DND-41 (cell line): ENCODE measurements at regions not wholly inside any gene's neighbourhood (a gene's known extent, or its start where the extent isn't known, plus 50 kb on each side); places are given as distances from the start of the nearest gene placed in this dataset.
A peak's percentile ranks its signal among the peaks of the same experiment; 100 is the strongest.

Experiments used
- ATAC-seq: fragments of 200-7000 bp; cut with Tn5 transposase; 3 replicates; pipeline ENCODE4 v1.9.1; 2021; ENCODE audit warnings: low read depth; ENCODE audit not compliant: insufficient read depth
- DNase-seq: peaks from one replicate; pipeline ENCODE4 v3.0.0-alpha.2; 2020
- H2AFZ ChIP-seq: 2 replicates; pipeline ENCODE4 v1.6.0; 2012; ENCODE audit warnings: low read depth, low read length
- H3K27ac ChIP-seq: 2 replicates; pipeline ENCODE4 v1.5.1; 2012; ENCODE audit warnings: low read length, inconsistent platforms
- H3K27me3 ChIP-seq: fragments of 200-600 bp; sonication (generic); 2 replicates; pipeline ENCODE4 v1.6.0; 2012; ENCODE audit warnings: low read length, mild to moderate bottlenecking, inconsistent platforms; ENCODE audit not compliant: insufficient read depth, poor library complexity
- H3K36me3 ChIP-seq: 2 replicates; pipeline ENCODE4 v1.5.1; 2012; ENCODE audit warnings: low read length, inconsistent platforms; ENCODE audit not compliant: insufficient read depth
- H3K4me1 ChIP-seq: 2 replicates; pipeline ENCODE4 v1.5.1; 2012; ENCODE audit warnings: mild to moderate bottlenecking, low read length; ENCODE audit not compliant: insufficient read depth
- H3K4me2 ChIP-seq: 2 replicates; pipeline ENCODE4 v1.6.0; 2012; ENCODE audit warnings: mild to moderate bottlenecking, moderate library complexity, low read length, inconsistent platforms; ENCODE audit not compliant: insufficient read depth
- H3K4me3 ChIP-seq, 2 experiments: fragments of 200-600 bp in 1 of 2; shearing (Covaris generic) in 1 of 2; 2 replicates each; pipeline ENCODE4 v1.5.1; 2012 to 2016; ENCODE audit warnings: inconsistent platforms in 2 of 2, low read length in 2 of 2, mild to moderate bottlenecking in 2 of 2, low read depth in 1 of 2, moderate library complexity in 1 of 2
- H3K79me2 ChIP-seq: 2 replicates; pipeline ENCODE4 v1.6.0; 2012; ENCODE audit warnings: low read length, inconsistent platforms; ENCODE audit not compliant: insufficient read depth
- H3K9ac ChIP-seq: 2 replicates; pipeline ENCODE4 v1.6.0; 2012; ENCODE audit warnings: low read depth, mild to moderate bottlenecking, inconsistent platforms, low read length, moderate library complexity
- H3K9me3 ChIP-seq: 2 replicates; pipeline ENCODE4 v1.5.1; 2012; ENCODE audit warnings: low read length, moderate library complexity, mild to moderate bottlenecking, inconsistent platforms; ENCODE audit not compliant: insufficient read depth, severe bottlenecking
- H4K20me1 ChIP-seq: 2 replicates; pipeline ENCODE4 v1.6.0; 2012; ENCODE audit warnings: low read length; ENCODE audit not compliant: insufficient read depth
- EZH2 ChIP-seq: IDR thresholded peaks from 3 replicates; pipeline ENCODE4 v1.6.1; 2012; ENCODE audit warnings: borderline replicate concordance, low read depth, mild to moderate bottlenecking, moderate library complexity, low read length, inconsistent platforms; ENCODE audit not compliant: severe bottlenecking
- TF ChIP-seq, protein P1 (sequence below): IDR thresholded peaks from 2 replicates; pipeline ENCODE4 v1.5.1; 2012; ENCODE audit warnings: borderline replicate concordance, low read length, moderate library complexity, mild to moderate bottlenecking; ENCODE audit not compliant: poor library complexity, severe bottlenecking; ENCODE audit errors: extremely low read depth

DNA sequence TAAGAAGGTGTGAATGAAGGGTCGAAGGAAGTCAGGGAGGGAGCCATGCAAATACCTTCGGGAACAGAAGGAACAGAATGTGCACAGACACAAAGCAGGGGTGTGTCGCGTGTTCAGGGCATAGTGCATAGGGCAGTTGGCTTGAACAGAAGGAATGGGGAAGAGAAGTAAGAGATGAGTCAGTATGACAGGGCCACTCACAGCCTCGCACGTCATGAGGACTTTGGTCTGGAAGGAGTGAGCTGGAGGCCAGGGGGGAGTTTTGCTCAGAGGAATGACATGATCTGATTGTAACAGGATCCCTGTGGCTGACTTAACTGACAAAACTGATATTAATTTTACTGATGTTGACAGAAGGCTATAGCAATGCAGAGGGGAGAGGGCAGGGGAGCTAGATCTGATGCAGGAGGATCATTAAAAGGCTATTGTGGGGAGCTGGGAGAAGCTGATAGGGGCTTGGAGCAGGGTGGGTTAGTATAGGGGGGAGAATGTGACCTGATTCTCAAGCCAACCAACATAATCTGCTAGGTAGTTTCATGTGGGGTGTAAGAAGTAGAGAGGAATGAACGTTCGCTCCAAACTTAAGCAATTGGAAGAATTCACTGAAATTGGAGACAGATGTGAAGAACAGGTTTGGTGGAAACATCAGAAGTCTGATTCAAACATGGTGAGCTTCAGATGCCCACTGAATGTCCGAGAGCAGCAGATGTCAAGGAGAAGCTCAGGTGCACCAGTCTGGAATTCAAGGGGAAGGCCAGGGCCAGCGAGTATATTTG, 60.4 kb upstream of the COPS8 start:
- no peaks in the 10 kb centered on the region for H3K27me3 ChIP-seq
- no peaks in the 10 kb centered on the region; the same call in 1 of the 2 replicates for H4K20me1 ChIP-seq
- no peaks in the 10 kb centered on the region for H3K9me3 ChIP-seq
- no peak overlapping the region for H3K9ac ChIP-seq
- no peak for DNase-seq
- H3K36me3 ChIP-seq: no peaks in the 10 kb centered on the region
- no peak overlapping the region for H2AFZ ChIP-seq
- H3K4me2 ChIP-seq: no peak overlapping the region
- no peak overlapping the region for H3K4me3 ChIP-seq
- H3K27ac ChIP-seq: no peak overlapping the region
- H3K79me2 ChIP-seq: no peaks in the 10 kb centered on the region
- no peak for ATAC-seq
- TF ChIP-seq EZH2: no peak
- TF ChIP-seq, protein P1, sequence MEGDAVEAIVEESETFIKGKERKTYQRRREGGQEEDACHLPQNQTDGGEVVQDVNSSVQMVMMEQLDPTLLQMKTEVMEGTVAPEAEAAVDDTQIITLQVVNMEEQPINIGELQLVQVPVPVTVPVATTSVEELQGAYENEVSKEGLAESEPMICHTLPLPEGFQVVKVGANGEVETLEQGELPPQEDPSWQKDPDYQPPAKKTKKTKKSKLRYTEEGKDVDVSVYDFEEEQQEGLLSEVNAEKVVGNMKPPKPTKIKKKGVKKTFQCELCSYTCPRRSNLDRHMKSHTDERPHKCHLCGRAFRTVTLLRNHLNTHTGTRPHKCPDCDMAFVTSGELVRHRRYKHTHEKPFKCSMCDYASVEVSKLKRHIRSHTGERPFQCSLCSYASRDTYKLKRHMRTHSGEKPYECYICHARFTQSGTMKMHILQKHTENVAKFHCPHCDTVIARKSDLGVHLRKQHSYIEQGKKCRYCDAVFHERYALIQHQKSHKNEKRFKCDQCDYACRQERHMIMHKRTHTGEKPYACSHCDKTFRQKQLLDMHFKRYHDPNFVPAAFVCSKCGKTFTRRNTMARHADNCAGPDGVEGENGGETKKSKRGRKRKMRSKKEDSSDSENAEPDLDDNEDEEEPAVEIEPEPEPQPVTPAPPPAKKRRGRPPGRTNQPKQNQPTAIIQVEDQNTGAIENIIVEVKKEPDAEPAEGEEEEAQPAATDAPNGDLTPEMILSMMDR: no peak
- H3K4me1 ChIP-seq: no peaks in the 10 kb centered on the region

DNA sequence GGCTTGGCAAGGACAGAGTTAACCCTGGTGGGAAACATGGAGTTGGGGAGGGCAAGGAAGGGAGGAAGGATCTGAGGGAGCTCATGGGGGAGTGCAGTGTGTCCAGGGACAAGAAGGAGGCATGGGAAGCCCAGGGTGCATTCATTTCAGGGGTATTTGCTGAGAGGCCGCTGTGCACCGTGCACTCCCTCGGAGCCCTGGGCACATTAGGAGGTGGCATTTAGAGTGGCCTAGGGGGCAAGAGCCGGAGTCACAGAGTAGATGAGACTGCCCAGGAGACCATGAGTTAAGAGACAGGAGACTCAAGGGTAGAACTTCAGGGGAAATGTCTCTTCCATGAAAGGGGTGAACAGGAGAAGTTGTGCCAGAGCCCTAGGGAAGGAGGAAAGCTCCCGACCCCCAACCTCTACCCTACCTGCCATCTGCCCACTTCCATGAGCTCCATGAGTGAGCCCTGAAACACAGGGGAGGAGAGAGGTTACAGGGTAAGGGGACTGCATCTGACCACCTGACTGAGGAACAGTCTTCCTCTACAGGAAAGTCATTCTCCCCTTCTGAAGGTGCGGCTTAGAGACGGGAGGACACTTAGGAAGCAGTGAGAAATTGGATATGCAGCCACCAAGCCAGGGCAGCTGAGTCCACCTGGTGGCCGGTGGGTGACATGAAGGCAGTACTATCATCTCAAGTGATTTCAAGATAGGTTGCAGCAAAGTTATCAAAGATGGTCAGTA, 58.5 kb upstream of the COPS8 start:
- no peak overlapping the region for H3K4me2 ChIP-seq

DNA sequence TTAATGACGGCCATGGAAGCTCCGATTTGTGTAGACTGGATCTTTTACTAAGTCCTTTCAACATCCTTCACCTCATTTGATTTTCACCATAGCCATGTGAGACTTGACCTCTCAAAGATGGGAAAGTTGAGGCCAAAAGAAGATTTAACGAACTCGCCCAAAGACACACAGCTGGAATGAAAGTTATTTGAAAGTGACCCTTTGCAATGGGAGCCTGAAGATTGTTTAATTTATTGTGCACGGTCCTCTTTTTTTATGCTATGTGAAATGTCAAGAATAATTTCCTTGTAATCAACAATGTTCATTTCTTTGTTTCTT, 58.0 kb upstream of the COPS8 start:
- Histone ChIP-seq H3K4me1 (no peaks in the 10 kb centered on the region), H4K20me1 (no peaks in the 10 kb centered on the region; the same call in 1 of the 2 replicates), H3K9ac (no peak overlapping the region), H3K27me3 (no peaks in the 10 kb centered on the region), H3K4me2 (no peak overlapping the region), H2AFZ (no peak overlapping the region), H3K36me3 (no peaks in the 10 kb centered on the region), H3K9me3 (no peaks in the 10 kb centered on the region), H3K4me3 (no peak overlapping the region), H3K27ac (no peak overlapping the region), H3K79me2 (no peaks in the 10 kb centered on the region)
- DNase-seq: no peak
- TF ChIP-seq, protein P1: no peak
- TF ChIP-seq EZH2: no peak
- ATAC-seq: no peak

More for the DNA sequence above, 58.5 kb upstream of the COPS8 start:
- no peak overlapping the region for H2AFZ ChIP-seq
- no peaks in the 10 kb centered on the region for H3K79me2 ChIP-seq
- DNase-seq (peak; percentile 30), ATAC-seq (peak; percentile 58; the same call in 2 of the 3 replicates)
- H4K20me1 ChIP-seq: no peaks in the 10 kb centered on the region; the same call in 1 of the 2 replicates
- no peaks in the 10 kb centered on the region for H3K36me3 ChIP-seq
- no peaks in the 10 kb centered on the region for H3K27me3 ChIP-seq
- H3K9me3 ChIP-seq: no peaks in the 10 kb centered on the region
- no peak overlapping the region for H3K4me3 ChIP-seq
- no peaks in the 10 kb centered on the region for H3K4me1 ChIP-seq
- no peak overlapping the region for H3K9ac ChIP-seq
- H3K27ac ChIP-seq: no peak overlapping the region
- TF ChIP-seq, protein P1: peak; percentile 61
- no peak for TF ChIP-seq EZH2
